OCI-LY3 (cell line): ENCODE measurements at regions not wholly inside any gene's neighbourhood (a gene's known extent, or its start where the extent isn't known, plus 50 kb on each side); places are given as distances from the start of the nearest gene placed in this dataset.

Experiments
- CTCF ChIP-seq: fragments of 200-600, 300-600 bp; sonication (generic); IDR thresholded peaks from 2 replicates; pipeline ENCODE4 v1.5.1; 2014; ENCODE audit warnings: antibody characterized with exemption, low read length, low read depth
- EZH2phosphoT487 ChIP-seq: fragments of 200-600 bp; shearing (Covaris generic); IDR thresholded peaks from 2 replicates; pipeline ENCODE4 v1.6.1; 2018; ENCODE audit warnings: antibody characterized with exemption, mixed run types, low read depth

- TF ChIP-seq CTCF (no peak), EZH2phosphoT487 (no peak)
Measured at GRCh38 chr17:55648086-55648485, 74.6 kb downstream of the TMEM100 start.
